GM20000 (cell line): ENCODE measurements at regions not wholly inside any gene's neighbourhood (a gene's known extent, or its start where the extent isn't known, plus 50 kb on each side); places are given as distances from the start of the nearest gene placed in this dataset.

Experiments used
- DNase-seq: peaks from one replicate; pipeline ENCODE4 v3.0.0; 2012; ENCODE audit warnings: low spot score
- TF ChIP-seq, protein P1 (sequence below): IDR thresholded peaks from 2 replicates; pipeline ENCODE4 v1.5.1; 2012; ENCODE audit warnings: mild to moderate bottlenecking, control low read depth; ENCODE audit errors: extremely low read depth, missing control alignments

DNA sequence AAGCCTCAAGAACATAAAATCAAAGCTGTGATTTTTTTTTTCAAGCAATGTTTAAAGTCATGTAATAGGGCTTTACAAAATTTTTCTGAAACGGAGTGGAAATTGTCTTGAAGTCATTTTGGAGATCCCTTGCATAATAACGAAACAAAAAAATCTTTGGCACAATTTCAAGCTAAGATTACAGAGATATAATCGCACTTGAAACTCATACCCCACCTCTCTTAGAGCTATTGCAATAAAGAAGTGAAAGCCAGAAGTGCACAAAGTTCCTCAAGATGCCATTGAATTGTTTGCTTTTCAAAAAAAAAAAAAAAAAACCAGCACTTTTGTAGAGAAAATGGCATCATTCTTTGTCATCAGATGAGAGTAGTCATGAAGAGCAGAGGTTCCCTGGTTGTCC, 152.3 kb downstream of the PAX3 start:
- DNase-seq, result no peak
- TF ChIP-seq, protein P1, sequence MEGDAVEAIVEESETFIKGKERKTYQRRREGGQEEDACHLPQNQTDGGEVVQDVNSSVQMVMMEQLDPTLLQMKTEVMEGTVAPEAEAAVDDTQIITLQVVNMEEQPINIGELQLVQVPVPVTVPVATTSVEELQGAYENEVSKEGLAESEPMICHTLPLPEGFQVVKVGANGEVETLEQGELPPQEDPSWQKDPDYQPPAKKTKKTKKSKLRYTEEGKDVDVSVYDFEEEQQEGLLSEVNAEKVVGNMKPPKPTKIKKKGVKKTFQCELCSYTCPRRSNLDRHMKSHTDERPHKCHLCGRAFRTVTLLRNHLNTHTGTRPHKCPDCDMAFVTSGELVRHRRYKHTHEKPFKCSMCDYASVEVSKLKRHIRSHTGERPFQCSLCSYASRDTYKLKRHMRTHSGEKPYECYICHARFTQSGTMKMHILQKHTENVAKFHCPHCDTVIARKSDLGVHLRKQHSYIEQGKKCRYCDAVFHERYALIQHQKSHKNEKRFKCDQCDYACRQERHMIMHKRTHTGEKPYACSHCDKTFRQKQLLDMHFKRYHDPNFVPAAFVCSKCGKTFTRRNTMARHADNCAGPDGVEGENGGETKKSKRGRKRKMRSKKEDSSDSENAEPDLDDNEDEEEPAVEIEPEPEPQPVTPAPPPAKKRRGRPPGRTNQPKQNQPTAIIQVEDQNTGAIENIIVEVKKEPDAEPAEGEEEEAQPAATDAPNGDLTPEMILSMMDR, result no peak

GRCh38 chr2:222142027-222142426, 156.8 kb downstream of the PAX3 start:
- TF ChIP-seq, protein P1, result no peak
- DNase-seq, result no peak

DNA sequence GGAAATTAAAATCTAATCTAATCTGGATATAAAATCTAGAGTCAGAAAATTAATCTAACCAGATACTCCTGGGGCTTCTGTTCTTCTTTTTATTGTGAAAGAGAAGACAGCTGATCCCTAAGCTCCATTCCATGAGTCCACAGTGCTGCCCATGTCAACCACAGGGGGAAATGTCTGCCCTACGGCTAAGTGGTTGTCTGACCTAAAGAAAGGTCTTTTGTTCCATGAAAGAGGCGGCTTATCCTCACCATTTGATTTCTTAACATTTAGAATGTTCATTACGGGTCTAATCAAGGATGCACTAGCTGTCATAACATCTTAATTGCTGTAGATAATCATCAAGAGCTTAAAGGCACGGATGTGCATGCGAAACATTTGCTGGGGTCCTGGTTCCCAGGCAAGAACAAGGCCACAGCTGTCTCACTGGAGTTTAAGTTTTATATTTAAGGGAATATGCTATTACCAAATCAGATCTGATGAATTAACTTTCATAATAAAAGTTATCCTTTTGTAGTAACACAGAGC, 162.6 kb downstream of the PAX3 start:
- DNase-seq, result no peak
- TF ChIP-seq, protein P1, result no peak

DNA sequence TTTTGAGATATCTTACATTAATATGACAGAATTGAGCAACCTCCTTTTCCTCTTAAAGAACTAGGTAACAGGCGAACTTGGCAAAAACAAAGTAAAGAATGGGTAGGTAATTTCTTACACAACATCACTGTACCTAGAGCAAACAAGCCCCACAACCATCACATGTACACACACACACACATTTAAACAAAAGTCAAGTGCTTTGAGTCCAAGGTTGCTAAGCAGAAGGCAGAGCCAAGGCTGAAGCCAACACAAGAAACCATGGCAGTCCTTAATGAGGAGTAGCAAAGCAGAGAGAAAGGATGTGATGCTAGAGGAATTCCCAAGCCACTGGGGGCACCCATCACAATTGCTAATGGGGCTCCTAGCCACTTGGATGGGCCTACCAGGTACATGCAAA, 164.1 kb downstream of the PAX3 start:
- DNase-seq, result no peak
- TF ChIP-seq, protein P1, result no peak

DNA sequence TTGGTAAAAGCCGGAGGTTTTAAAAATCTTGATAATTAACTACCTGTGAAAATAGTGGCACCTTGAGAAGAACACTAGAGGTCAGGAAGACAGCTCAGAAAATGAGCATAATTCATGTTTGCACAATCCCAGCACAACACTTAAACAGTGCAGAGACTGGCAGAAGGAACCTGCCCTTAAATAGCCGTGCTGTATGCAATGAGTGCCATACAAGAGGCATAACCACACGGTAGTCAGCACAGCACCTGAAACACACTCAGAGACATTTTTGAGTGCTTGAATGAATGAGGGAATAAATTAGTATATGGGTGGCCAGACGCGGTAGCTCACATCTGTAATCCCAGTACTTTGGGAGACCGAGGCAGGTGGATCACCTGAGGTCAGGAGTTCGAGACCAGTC, 164.9 kb downstream of the PAX3 start:
- no peak for DNase-seq
- TF ChIP-seq, protein P1, result no peak

- DNase-seq, result no peak
- TF ChIP-seq, protein P1, result no peak
These were observed 167.9 kb downstream of the PAX3 start for GRCh38 chr2:222130855-222131254.

DNA sequence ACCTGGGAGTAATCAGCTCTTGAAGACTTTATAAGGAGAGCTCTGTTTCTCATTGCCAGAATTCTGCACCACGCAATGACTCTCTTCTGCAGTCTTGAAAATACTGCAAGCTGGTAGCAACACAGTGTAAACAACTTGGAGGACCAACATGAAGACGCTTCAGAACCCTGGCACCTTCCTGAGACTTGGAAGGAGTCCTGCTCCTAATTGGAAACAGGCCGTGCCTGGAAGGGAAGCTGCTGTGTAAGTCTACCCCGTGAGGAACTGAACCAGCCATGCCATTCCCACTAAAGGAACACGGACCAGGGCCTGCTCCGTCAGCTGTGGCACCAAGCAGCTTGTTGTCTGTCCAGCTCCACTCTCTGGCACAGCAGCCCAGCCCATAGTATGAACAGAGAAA, 171.1 kb downstream of the PAX3 start:
- TF ChIP-seq, protein P1, result no peak
- no peak for DNase-seq
